ENCODE measurements at regions not wholly inside any gene's neighbourhood (a gene's known extent, or its start where the extent isn't known, plus 50 kb on each side); places are given as distances from the start of the nearest gene placed in this dataset.

GRCh38 chr5:8700671-8701070, 831.7 kb downstream of the MTRR start:
- TF ChIP-seq CTCF (IDR thresholded peaks at IDR 0.05) = no peak
- no peak overlapping the region for H3K27ac Mint-ChIP-seq
- DNase-seq = no peak

GRCh38 chr5:8701251-8701650, 832.3 kb downstream of the MTRR start:
- TF ChIP-seq CTCF (IDR thresholded peaks at IDR 0.05) = no peak
- Mint-ChIP-seq H3K4me1 (ENCODE audit: low read depth) (0 out of 2 replicates have a peak, but pooled peaks cover 14% of the 10 kb centered on the region), H3K4me3 (no peak overlapping the region), H3K36me3 (ENCODE audit: low read depth) (no peaks in the 10 kb centered on the region), H3K9me3 (no peaks in the 10 kb centered on the region), H3K27ac (no peak overlapping the region), H3K27me3 (ENCODE audit: insufficient read depth) (peaks cover 2% of the 10 kb centered on the region)
- DNase-seq = no peak

More at GRCh38 chr5:8700671-8701070, 831.7 kb downstream of the MTRR start:
- H3K27me3 Mint-ChIP-seq (ENCODE audit: insufficient read depth) = peaks cover 2% of the 10 kb centered on the region
- 0 out of 2 replicates have a peak, but pooled peaks cover 14% of the 10 kb centered on the region for H3K4me1 Mint-ChIP-seq (ENCODE audit: low read depth)
- H3K4me3 Mint-ChIP-seq = no peak overlapping the region
- H3K36me3 Mint-ChIP-seq (ENCODE audit: low read depth) = no peaks in the 10 kb centered on the region
- no peaks in the 10 kb centered on the region for H3K9me3 Mint-ChIP-seq

- no peaks in the 10 kb centered on the region for H3K36me3 Mint-ChIP-seq (ENCODE audit: low read depth)
- DNase-seq = no peak
- no peak for TF ChIP-seq CTCF (IDR thresholded peaks at IDR 0.05)
- peaks cover 6% of the 10 kb centered on the region; the same call in 1 of the 2 replicates for H3K4me1 Mint-ChIP-seq (ENCODE audit: low read depth)
- H3K27ac Mint-ChIP-seq = no peak overlapping the region
- H3K9me3 Mint-ChIP-seq = no peaks in the 10 kb centered on the region
- peaks cover 3% of the 10 kb centered on the region for H3K27me3 Mint-ChIP-seq (ENCODE audit: insufficient read depth)
- H3K4me3 Mint-ChIP-seq = no peak overlapping the region
These were observed 835.4 kb downstream of the SEMA5A start for GRCh38 chr5:8710426-8710930.

- DNase-seq = no peak
These were observed 831.7 kb downstream of the SEMA5A start for GRCh38 chr5:8714198-8714597.

GRCh38 chr5:8714861-8715260, 831.0 kb downstream of the SEMA5A start:
- Mint-ChIP-seq H3K27me3 (ENCODE audit: insufficient read depth) (peaks cover 1% of the 10 kb centered on the region), H3K4me3 (no peak overlapping the region), H3K9me3 (no peaks in the 10 kb centered on the region), H3K4me1 (ENCODE audit: low read depth) (peaks cover 6% of the 10 kb centered on the region; the same call in 1 of the 2 replicates), H3K36me3 (ENCODE audit: low read depth) (no peaks in the 10 kb centered on the region), H3K27ac (no peak overlapping the region)
- TF ChIP-seq CTCF (IDR thresholded peaks at IDR 0.05) = no peak
- DNase-seq = no peak

More at GRCh38 chr5:8714198-8714597, 831.7 kb downstream of the SEMA5A start:
- Mint-ChIP-seq H3K4me1 (ENCODE audit: low read depth) (peaks cover 6% of the 10 kb centered on the region; the same call in 1 of the 2 replicates), H3K9me3 (no peaks in the 10 kb centered on the region), H3K36me3 (ENCODE audit: low read depth) (no peaks in the 10 kb centered on the region), H3K4me3 (no peak overlapping the region), H3K27ac (no peak overlapping the region), H3K27me3 (ENCODE audit: insufficient read depth) (peaks cover 1% of the 10 kb centered on the region)
- TF ChIP-seq CTCF (IDR thresholded peaks at IDR 0.05) = no peak
